ENCODE measurements at regions not wholly inside any gene's neighbourhood (a gene's known extent, or its start where the extent isn't known, plus 50 kb on each side); places are given as distances from the start of the nearest gene placed in this dataset.
A peak's percentile ranks its signal among the peaks of the same experiment; 100 is the strongest.

GRCh38 chr10:62662486-62662885 is 142.0 kb upstream of the ADO start:
- no peaks in the 10 kb centered on the region for H3K27me3 ChIP-seq (ENCODE audit: control insufficient read depth in 3 of 3, insufficient read depth in 3 of 3, low read length in 3 of 3)
- H3K9me3 ChIP-seq (ENCODE audit: control insufficient read depth in 2 of 2, insufficient read depth in 1 of 2, low read depth in 1 of 2, low read length in 1 of 2), result no peaks in the 10 kb centered on the region
- DNase-seq, result no peak
- no peaks in the 10 kb centered on the region for H3K36me3 ChIP-seq (ENCODE audit: control insufficient read depth in 3 of 3, insufficient read depth in 2 of 3, low read depth in 1 of 3, low read length in 3 of 3)
- WGBS, 3 donors, result 79 to 90% (median 84%) methylated on average over 3 of the region's 3 CpGs
- no peak for FAIRE-seq
- no peak overlapping the region for H3K4me3 ChIP-seq (ENCODE audit: low read depth in 1 of 3, low read length in 3 of 3)
- no peaks in the 10 kb centered on the region for H3K4me1 ChIP-seq (ENCODE audit: control insufficient read depth in 3 of 3, insufficient read depth in 2 of 3, low read depth in 1 of 3, low read length in 2 of 3)
- H3K27ac ChIP-seq (ENCODE audit: low read depth in 1 of 3, low read length in 2 of 3), result no peak overlapping the region

GRCh38 chr10:62665771-62666170 is 138.7 kb upstream of the ADO start:
- 65 to 91% (median 77%) methylated on average over 1 of the region's 1 CpG for WGBS, 3 donors

GRCh38 chr10:62666275-62666674 is 138.2 kb upstream of the ADO start:
- DNase-seq, result no peak
- Histone ChIP-seq H3K4me3 (ENCODE audit: low read depth in 1 of 3, low read length in 3 of 3) (no peak overlapping the region), H3K36me3 (ENCODE audit: control insufficient read depth in 3 of 3, insufficient read depth in 2 of 3, low read depth in 1 of 3, low read length in 3 of 3) (no peaks in the 10 kb centered on the region), H3K9me3 (ENCODE audit: control insufficient read depth in 2 of 2, insufficient read depth in 1 of 2, low read depth in 1 of 2, low read length in 1 of 2) (no peaks in the 10 kb centered on the region), H3K4me1 (ENCODE audit: control insufficient read depth in 3 of 3, insufficient read depth in 2 of 3, low read depth in 1 of 3, low read length in 2 of 3) (no peaks in the 10 kb centered on the region), H3K27ac (ENCODE audit: low read depth in 1 of 3, low read length in 2 of 3) (no peak overlapping the region), H3K27me3 (ENCODE audit: control insufficient read depth in 3 of 3, insufficient read depth in 3 of 3, low read length in 3 of 3) (no peaks in the 10 kb centered on the region)
- no peak for FAIRE-seq
- WGBS, 3 donors, result 58 to 71% (median 64%) methylated on average over 2 of the region's 2 CpGs

More at GRCh38 chr10:62665771-62666170, 138.7 kb upstream of the ADO start:
- no peaks in the 10 kb centered on the region for H3K4me1 ChIP-seq (ENCODE audit: control insufficient read depth in 3 of 3, insufficient read depth in 2 of 3, low read depth in 1 of 3, low read length in 2 of 3)
- no peak overlapping the region for H3K4me3 ChIP-seq (ENCODE audit: low read depth in 1 of 3, low read length in 3 of 3)
- no peak overlapping the region for H3K27ac ChIP-seq (ENCODE audit: low read depth in 1 of 3, low read length in 2 of 3)
- DNase-seq (no peak), FAIRE-seq (no peak)
- H3K9me3 ChIP-seq (ENCODE audit: control insufficient read depth in 2 of 2, insufficient read depth in 1 of 2, low read depth in 1 of 2, low read length in 1 of 2), result no peaks in the 10 kb centered on the region
- no peaks in the 10 kb centered on the region for H3K27me3 ChIP-seq (ENCODE audit: control insufficient read depth in 3 of 3, insufficient read depth in 3 of 3, low read length in 3 of 3)
- H3K36me3 ChIP-seq (ENCODE audit: control insufficient read depth in 3 of 3, insufficient read depth in 2 of 3, low read depth in 1 of 3, low read length in 3 of 3), result no peaks in the 10 kb centered on the region

- 62 to 75% (median 69%) methylated on average over 4 of the region's 4 CpGs for WGBS, 3 donors
These were observed 135.2 kb upstream of the ADO start for GRCh38 chr10:62669341-62669740.

DNA sequence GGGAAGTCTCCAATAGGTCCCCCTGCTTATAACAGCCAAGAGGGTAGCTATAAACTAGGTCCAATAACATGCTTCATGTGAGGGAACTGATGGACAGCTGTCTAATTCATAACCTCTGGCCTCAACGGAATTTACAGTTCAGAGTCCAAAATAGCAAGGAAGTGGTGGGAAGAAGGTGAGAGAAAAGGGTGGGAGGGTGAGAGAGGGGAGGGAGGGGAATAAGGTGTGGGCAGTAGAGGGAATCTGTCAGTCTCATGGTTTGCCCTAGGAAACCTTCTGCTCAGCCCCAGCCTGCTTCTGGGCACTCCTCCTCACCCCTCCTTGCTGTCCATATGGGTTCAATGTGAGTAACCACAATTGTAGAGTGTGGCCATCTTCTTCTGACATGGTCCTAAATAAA is 133.4 kb upstream of the ADO start:
- Histone ChIP-seq H3K27ac (ENCODE audit: low read depth in 1 of 3, low read length in 2 of 3) (no peak overlapping the region), H3K27me3 (ENCODE audit: control insufficient read depth in 3 of 3, insufficient read depth in 3 of 3, low read length in 3 of 3) (no peaks in the 10 kb centered on the region), H3K4me1 (ENCODE audit: control insufficient read depth in 3 of 3, insufficient read depth in 2 of 3, low read depth in 1 of 3, low read length in 2 of 3) (no peaks in the 10 kb centered on the region), H3K4me3 (ENCODE audit: low read depth in 1 of 3, low read length in 3 of 3) (no peak overlapping the region), H3K36me3 (ENCODE audit: control insufficient read depth in 3 of 3, insufficient read depth in 2 of 3, low read depth in 1 of 3, low read length in 3 of 3) (no peaks in the 10 kb centered on the region), H3K9me3 (ENCODE audit: control insufficient read depth in 2 of 2, insufficient read depth in 1 of 2, low read depth in 1 of 2, low read length in 1 of 2) (no peaks in the 10 kb centered on the region)
- FAIRE-seq (no peak), DNase-seq (no peak)
- WGBS, 3 donors, result 4 to 36% (median 23%) methylated on average over 1 of the region's 1 CpG

More at GRCh38 chr10:62669341-62669740, 135.2 kb upstream of the ADO start:
- no peak overlapping the region for H3K27ac ChIP-seq (ENCODE audit: low read depth in 1 of 3, low read length in 2 of 3)
- DNase-seq (no peak), FAIRE-seq (no peak)
- H3K4me1 ChIP-seq (ENCODE audit: control insufficient read depth in 3 of 3, insufficient read depth in 2 of 3, low read depth in 1 of 3, low read length in 2 of 3), result no peaks in the 10 kb centered on the region
- H3K27me3 ChIP-seq (ENCODE audit: control insufficient read depth in 3 of 3, insufficient read depth in 3 of 3, low read length in 3 of 3), result no peaks in the 10 kb centered on the region
- no peak overlapping the region for H3K4me3 ChIP-seq (ENCODE audit: low read depth in 1 of 3, low read length in 3 of 3)
- H3K9me3 ChIP-seq (ENCODE audit: control insufficient read depth in 2 of 2, insufficient read depth in 1 of 2, low read depth in 1 of 2, low read length in 1 of 2), result no peaks in the 10 kb centered on the region
- no peaks in the 10 kb centered on the region for H3K36me3 ChIP-seq (ENCODE audit: control insufficient read depth in 3 of 3, insufficient read depth in 2 of 3, low read depth in 1 of 3, low read length in 3 of 3)

GRCh38 chr10:62681211-62681940 is 123.1 kb upstream of the ADO start:
- DNase-seq (peak in 1 of 2 donors; percentile 27), FAIRE-seq (no peak)
- 35 to 47% (median 46%) methylated on average over 8 of the region's 8 CpGs for WGBS, 3 donors
- H3K4me3 ChIP-seq (ENCODE audit: low read depth in 1 of 3, low read length in 3 of 3), result no peak overlapping the region
- H3K4me1 ChIP-seq (ENCODE audit: control insufficient read depth in 3 of 3, insufficient read depth in 2 of 3, low read depth in 1 of 3, low read length in 2 of 3), result no peaks in the 10 kb centered on the region
- no peaks in the 10 kb centered on the region for H3K36me3 ChIP-seq (ENCODE audit: control insufficient read depth in 3 of 3, insufficient read depth in 2 of 3, low read depth in 1 of 3, low read length in 3 of 3)
- H3K27me3 ChIP-seq (ENCODE audit: control insufficient read depth in 3 of 3, insufficient read depth in 3 of 3, low read length in 3 of 3), result peaks cover 0 to 2% (median 0%) of the 10 kb centered on the region in 3 donors
- no peak overlapping the region for H3K27ac ChIP-seq (ENCODE audit: low read depth in 1 of 3, low read length in 2 of 3)
- H3K9me3 ChIP-seq (ENCODE audit: control insufficient read depth in 2 of 2, insufficient read depth in 1 of 2, low read depth in 1 of 2, low read length in 1 of 2), result peaks cover 0 to 4% of the 10 kb centered on the region in 2 donors

- FAIRE-seq (no peak), DNase-seq (no peak)
- H3K27ac ChIP-seq (ENCODE audit: low read depth in 1 of 3, low read length in 2 of 3), result no peak overlapping the region
- no peaks in the 10 kb centered on the region for H3K36me3 ChIP-seq (ENCODE audit: control insufficient read depth in 3 of 3, insufficient read depth in 2 of 3, low read depth in 1 of 3, low read length in 3 of 3)
- peaks cover 0 to 2% (median 0%) of the 10 kb centered on the region in 3 donors for H3K27me3 ChIP-seq (ENCODE audit: control insufficient read depth in 3 of 3, insufficient read depth in 3 of 3, low read length in 3 of 3)
- no peak overlapping the region for H3K4me3 ChIP-seq (ENCODE audit: low read depth in 1 of 3, low read length in 3 of 3)
- peaks cover 0 to 10% of the 10 kb centered on the region in 2 donors for H3K9me3 ChIP-seq (ENCODE audit: control insufficient read depth in 2 of 2, insufficient read depth in 1 of 2, low read depth in 1 of 2, low read length in 1 of 2)
- H3K4me1 ChIP-seq (ENCODE audit: control insufficient read depth in 3 of 3, insufficient read depth in 2 of 3, low read depth in 1 of 3, low read length in 2 of 3), result no peaks in the 10 kb centered on the region
- WGBS, 3 donors, result 72 to 78% (median 72%) methylated on average over 5 of the region's 5 CpGs
These were observed 119.6 kb upstream of the ADO start for GRCh38 chr10:62684911-62685310.

DNA sequence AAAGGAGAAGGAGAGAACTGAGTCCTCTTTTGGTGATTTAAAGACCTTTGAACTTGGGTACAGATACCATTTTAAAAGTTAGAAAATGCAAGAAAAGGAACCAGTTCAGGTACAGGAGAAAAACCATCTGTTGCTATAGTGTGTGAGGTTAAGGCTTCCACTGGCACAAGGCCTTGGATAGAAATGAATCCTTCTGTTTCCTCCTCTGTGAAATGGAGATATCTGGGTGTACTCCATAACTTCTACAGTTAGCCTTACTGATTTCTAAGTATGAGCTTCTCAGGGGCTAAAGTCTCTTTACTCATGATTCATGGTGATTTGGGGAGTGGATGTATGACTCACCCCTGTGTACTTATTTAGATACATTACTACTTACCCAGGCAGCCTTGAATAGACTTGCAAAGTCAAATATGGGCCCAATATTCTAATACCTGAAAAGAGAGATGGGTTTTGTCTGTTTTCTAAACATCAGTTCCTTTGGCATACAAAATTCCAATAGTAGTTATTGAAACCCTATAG is 117.2 kb upstream of the ADO start:
- FAIRE-seq, result no peak
- DNase-seq, result no peak
- peaks cover 0 to 10% of the 10 kb centered on the region in 2 donors for H3K9me3 ChIP-seq (ENCODE audit: control insufficient read depth in 2 of 2, insufficient read depth in 1 of 2, low read depth in 1 of 2, low read length in 1 of 2)
- no peak overlapping the region for H3K27ac ChIP-seq (ENCODE audit: low read depth in 1 of 3, low read length in 2 of 3)
- no peaks in the 10 kb centered on the region for H3K4me1 ChIP-seq (ENCODE audit: control insufficient read depth in 3 of 3, insufficient read depth in 2 of 3, low read depth in 1 of 3, low read length in 2 of 3)
- H3K27me3 ChIP-seq (ENCODE audit: control insufficient read depth in 3 of 3, insufficient read depth in 3 of 3, low read length in 3 of 3), result peaks cover 0 to 2% (median 0%) of the 10 kb centered on the region in 3 donors
- no peaks in the 10 kb centered on the region for H3K36me3 ChIP-seq (ENCODE audit: control insufficient read depth in 3 of 3, insufficient read depth in 2 of 3, low read depth in 1 of 3, low read length in 3 of 3)
- no peak overlapping the region for H3K4me3 ChIP-seq (ENCODE audit: low read depth in 1 of 3, low read length in 3 of 3)

Data from small intestine (tissue), 7 donors.